ENCODE measurements at regions not wholly inside any gene's neighbourhood (a gene's known extent, or its start where the extent isn't known, plus 50 kb on each side); places are given as distances from the start of the nearest gene placed in this dataset.
"Not testable (repeated sequence)": the region's sequence is repeated elsewhere in the genome, so short reads cannot be mapped to it uniquely, and the experiment has no call there.

DNA sequence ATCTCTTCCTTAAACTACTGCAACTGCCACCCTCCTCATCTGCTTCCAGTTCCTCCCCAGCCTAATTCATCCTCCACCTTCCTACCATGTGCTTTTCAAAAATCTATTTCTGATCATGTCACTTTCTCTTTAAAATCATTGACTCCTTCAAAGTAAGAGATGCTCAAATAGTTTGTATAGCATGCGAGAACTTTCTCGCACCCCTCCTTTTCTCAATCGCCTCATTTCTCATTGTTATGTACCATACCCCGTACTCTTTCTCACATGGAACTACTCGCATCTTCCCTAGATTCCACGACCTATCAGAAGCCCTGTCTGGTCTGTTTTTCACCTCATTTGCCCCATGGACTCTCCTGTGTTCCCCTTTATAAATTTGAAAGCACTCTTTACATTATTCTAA, 238.2 kb downstream of the NRIP1 start:
- DNase-seq (ENCODE audit: low read depth in 2 of 2): no peak

DNA sequence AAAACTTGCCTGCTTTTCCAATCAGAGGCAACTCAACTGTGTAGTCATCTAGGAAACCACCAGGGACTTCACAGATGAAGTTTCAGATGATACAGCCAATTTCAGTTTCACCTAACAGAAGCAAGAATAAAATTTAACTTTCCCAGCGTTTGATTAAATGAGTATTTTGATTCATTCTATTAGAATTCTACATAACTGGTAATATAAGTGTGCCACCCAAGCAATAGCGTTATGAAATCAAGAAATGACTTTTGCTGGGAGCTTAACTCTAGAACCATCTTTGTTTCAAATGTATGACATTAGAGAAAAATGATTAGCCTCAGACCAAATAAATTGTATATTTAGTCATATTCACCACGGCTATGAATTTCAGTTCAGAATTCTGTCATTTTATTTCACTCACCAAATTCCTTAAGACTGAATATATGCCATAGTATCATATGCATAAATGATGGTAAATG, 239.3 kb downstream of the NRIP1 start:
- no peak for DNase-seq (ENCODE audit: low read depth in 2 of 2)

DNA sequence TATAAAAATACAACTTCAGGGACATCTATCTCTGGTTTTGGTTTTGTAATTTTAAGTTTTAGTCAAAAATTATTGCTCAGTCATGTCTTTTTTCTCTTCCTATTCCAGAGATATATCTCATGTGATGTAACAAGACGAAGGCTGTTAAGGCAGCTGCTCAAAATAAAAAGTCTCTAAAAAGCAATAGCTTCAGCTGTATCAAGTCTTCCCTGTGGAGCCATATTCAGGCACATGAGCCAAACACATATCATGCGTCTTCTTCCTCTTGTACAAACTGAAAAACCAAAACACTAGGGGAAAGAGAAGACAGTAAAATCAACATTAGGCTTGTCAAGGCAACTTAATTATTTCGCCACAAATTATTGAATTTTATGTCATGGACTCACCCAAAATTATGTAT, 240.7 kb downstream of the NRIP1 start:
- DNase-seq (ENCODE audit: low read depth in 2 of 2): no peak

DNA sequence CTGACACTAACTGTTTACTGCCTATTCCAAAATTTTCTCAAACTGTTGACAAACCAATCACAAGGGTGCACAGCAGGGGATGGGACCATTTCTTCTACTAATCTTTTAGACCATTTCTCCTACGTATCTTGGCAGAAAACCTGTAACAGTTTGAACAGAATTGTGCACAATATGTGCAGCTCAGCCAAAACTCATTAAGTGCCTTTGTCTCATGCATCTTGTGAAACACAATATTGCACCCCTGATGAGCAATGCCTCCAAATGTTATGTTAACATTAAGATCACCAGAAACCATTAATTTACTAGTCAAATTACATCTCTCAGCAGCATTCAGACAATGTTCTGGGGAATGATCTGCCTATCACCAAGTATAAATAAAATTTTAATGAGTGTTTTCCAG, 247.5 kb downstream of the NRIP1 start:
- DNase-seq (ENCODE audit: low read depth in 2 of 2): no peak

DNA sequence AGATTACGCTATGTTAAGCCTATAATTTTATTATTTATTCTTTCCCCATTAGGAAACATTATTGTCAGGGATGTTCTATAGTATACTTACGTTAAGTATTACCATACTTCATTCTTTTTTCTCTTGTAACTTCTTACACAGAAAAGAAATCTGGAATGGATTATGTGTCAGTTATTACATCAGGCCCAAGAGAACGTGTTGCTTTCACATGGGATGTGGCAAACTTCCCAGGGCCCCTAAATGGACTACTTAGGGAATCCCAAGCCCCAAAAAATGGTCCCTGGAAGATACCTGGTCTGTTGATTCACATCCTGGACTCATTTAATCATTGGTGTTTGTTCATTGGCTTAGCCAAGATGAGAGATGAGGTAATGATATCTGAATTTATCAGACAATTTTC, 249.8 kb downstream of the NRIP1 start:
- DNase-seq (ENCODE audit: low read depth in 2 of 2): no peak

DNA sequence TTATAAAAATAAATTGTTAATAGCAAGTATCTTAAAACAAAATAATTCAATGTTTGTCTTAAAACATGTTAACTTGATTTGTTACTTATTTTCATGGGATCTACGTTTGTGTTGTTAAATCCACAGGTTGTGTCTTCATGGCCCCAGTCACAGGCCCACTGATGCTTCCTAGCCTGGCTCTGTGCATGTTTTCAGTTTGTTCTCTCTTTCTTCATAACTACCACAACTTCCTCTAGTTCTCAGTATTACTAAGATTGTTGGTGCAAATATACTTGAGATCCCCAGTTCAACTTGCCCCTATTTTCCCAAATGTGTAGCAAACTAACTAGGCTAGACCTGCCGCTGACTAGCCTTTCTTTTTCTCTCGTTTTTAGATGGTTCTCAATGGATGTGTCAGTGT, 250.5 kb downstream of the NRIP1 start:
- DNase-seq (ENCODE audit: low read depth in 2 of 2): no peak

DNA sequence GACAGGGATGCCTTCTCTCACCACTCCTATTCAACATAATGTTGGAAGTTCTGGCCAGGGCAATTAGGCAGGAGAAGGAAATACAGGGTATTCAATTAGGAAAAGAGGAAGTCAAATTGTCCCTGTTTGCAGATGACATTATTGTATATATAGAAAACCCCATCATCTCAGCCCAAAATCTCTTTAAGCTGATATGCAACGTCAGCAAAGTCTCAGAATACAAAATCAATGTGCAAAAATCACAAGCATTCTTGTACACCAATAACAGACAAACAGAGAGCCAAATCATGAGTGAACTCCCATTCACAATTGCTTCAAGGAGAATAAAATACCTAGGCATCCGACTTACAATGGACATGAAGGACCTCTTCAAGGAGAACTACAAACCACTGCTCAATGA, 258.1 kb upstream of the SAMSN1 start:
- DNase-seq (ENCODE audit: low read depth in 2 of 2): not testable (repeated sequence)

DNA sequence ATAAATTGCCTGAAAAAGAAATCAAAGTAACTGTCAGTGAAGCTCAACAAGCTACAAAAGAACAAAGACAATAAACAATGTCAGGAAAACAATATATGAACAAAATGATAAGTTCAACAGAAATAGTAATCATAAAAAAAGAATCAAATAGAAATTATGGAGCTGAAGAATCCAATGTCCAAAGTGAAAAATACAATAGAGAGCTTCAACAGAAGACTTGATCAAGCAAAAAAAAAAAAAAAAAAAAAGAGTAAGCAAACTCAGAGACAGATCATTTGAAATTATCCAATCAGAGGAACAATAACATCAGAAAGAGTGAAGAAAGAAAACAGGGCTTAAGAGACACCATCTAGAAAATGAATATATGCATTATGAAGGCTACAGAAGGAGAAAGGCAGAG, 251.4 kb upstream of the SAMSN1 start:
- no peak for DNase-seq (ENCODE audit: low read depth in 2 of 2)

DNA sequence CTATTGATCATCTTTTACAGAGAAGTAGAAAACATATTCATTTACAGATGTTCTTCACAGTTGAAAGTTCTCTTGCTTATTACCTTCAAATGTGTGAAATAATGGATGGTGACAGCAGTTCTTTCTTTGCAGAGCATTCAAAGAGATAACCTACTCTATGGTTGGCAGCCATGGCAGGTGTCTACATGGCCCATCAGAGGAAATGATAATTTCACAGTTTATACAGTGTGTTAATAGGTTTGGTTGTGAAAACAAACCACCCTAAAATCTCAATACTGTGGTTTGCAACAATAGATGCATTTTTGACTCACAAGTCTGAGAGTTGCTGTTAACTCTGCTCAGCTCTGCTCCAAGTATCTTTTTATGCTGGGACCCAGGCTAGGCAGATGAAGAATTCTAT, 241.2 kb upstream of the SAMSN1 start:
- no peak for DNase-seq (ENCODE audit: low read depth in 2 of 2)

DNA sequence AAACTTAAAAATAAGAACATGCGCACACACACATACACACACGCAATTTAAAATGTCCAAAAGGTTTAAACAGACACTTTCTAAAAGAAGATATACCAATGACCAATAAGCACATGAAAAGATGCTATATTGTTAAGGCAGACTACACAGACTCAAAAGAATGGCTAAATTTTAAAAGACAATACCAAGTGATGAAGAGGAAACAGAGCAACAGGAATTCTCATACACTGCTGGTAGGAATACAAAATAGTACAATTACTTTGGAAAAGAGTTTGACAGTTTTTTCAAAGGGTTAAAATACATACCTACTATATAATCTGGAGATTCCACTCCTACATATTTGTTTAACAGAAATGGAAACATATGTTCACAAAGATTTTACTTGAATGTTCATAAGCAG, 239.6 kb upstream of the SAMSN1 start:
- no peak for DNase-seq (ENCODE audit: low read depth in 2 of 2)

DNA sequence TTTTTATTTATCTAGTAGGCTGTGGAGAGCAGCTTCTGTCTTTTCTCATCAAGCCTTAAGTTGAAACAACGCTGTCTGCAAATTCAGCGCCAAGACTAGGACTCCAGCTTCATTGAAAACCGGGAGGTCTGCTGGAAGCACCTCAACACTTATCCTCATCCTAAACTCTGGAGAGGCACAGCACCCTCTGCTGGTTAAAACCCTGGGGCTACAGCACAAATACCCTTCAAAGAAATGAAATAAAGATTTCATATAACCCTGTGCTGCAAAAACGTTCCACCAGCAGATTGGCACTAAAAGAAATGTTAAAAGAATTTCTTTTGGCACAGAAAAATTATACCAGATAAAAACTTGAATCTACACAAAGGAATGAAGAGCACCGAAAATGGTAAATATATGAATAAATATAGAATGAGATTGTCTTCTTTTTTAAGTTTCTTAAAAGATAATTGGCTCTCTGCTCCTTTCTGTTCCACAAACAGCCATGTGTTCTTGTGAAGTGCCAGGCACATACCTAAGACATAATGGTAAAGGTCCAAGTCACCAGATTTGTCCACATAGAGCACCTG, 227.7 kb upstream of the SAMSN1 start:
- DNase-seq (ENCODE audit: low read depth in 2 of 2): peak; percentile 44 to 49

DNA sequence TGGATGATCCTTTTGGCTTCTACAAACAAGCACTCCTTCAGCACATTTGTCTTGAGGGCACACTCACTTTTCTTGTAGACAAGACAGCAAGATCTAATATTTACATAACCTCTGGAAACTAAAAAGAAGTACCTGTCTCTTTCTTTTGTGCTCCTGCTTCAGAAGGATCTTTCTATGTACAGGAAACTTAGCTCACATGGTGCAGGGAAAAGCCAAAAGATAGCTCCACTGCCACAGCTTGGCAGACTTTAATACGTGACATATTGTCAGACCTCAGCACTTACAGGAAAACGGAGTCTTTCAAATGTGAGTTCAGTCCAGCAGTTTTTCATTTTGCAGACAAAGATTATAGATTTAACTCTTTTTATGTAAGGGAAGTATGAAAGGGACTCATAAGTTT, 225.5 kb upstream of the SAMSN1 start:
- no peak for DNase-seq (ENCODE audit: low read depth in 2 of 2)

DNA sequence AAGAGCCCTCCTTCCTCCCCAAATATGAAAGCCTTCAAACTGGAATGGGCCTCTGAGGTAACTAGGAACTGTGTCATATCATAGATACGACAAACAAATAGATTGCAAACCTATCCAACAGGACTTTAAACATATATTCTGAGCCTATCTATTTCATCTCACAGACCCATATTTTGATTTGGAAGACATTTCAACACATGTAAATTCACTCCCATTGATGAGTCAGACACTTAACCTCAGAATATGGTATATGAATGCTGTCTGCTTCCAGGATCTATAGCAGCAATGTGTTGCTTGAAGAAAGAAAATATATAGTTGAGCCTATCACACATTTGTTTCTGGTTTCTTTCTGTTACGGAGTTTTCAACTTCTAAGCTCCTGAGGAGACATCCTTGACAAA, 221.9 kb upstream of the SAMSN1 start:
- no peak for DNase-seq (ENCODE audit: low read depth in 2 of 2)

DNA sequence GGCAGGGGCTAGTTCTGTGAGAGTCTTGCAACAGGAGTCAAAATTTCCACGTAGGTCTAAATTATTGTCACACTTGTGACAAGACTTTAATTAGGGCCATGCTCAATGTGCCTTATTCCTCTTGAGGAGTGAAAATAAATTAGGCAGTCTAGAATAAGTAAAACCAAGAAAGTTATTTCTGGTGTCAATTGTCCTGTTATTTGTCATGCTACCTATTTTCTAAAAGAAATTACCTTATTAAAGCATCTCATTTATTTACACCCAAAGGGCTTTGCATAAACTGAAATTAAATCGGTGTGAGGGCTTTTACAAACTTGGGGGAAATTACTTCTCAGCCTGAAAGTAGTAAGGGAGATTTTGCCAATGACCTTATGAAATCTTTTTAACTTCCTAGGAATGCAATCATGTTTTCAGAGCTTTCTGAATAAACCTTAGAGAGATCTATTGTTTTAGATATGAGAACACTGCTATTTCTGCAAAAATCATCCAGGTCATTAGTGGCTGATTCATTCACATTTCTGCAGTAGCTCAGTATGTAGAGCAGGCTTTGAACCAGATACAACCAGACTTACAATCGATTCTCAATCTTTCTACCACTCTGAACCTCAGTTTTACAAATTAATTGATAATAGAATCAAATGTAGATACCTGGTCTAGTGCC, 221.2 kb upstream of the SAMSN1 start:
- DNase-seq (ENCODE audit: low read depth in 2 of 2): no peak

DNA sequence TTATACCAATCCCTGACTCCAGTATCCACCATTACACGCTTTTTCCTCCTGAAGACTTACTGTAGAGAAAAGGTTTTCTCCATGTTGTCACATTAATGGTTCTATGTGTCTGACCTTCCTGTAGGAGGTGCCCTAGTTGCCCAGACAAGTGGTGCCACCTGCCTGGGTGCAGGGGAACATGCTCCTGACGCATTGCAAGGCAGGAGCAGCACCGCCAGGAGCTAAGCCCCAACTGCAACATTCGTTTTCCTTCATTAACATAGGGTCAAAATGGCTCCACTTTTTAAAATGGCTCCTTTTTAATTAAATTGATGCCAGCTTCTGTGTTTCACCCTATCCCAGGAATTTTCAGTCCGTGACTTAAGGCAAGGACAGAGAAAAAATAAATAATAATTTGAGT, 220.1 kb upstream of the SAMSN1 start:
- DNase-seq (ENCODE audit: low read depth in 2 of 2): no peak

DNA sequence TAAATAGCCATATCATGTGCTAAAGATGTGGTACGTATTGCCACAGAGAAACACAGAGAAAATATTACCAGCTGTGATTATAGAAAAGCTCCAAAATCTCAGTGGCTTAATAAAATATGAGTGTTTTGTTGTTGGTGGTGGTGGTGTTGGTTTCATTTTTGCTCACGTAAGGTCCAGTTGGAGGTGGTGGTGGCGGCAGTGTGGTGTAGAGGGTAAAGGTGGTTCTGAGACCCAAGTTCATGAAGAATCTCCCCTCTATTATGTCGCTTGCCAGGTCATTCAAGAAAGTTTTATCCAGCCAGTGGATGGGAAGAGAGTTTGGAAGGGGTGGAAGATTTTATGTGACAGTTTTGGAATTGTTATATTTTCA, 217.6 kb upstream of the SAMSN1 start:
- DNase-seq (ENCODE audit: low read depth in 2 of 2): no peak

DNA sequence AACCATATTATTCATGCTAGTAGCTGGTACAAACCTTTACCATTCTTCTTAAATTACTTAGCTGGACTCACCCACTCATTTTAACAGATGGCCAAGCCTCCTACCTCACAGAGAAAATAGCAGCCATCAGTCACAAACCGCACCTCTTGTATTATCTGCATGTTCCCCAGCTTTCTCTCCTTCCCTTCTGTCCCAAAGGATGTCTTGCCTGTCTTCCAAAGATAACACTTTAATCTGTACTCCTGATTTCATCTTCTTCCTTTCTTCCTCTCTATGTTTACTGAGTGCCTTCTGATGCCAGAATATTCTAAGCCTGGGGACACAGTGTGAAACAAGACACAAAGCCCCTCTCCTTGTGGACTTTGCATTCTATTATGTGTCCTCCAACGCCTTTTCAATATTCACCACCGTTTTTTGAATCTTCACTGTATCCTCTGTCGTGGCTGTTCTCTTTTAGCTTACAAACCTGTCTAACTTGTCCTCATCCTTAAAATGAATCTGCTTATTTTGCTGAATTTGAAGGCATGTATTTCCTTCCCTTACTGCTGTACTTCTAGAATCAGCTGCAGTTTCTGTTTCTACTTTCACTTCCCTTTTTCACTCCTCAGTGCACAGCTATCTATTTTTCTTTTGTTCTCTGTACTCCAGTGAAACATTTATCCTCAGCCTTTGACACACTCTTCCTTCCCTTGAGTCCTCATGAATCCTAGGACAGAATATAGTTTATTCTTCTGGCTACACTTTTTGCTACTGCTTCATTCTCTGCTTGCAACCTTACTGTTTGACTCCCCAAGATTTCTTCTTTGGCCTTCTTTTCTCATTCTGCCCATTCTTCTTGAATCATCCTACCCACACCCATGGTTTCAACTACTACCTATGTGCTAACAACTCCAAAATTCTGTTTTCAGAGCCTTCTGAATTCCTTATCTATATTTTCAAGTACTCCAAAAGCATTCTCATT, 216.9 kb upstream of the SAMSN1 start:
- no peak for DNase-seq (ENCODE audit: low read depth in 2 of 2)

DNA sequence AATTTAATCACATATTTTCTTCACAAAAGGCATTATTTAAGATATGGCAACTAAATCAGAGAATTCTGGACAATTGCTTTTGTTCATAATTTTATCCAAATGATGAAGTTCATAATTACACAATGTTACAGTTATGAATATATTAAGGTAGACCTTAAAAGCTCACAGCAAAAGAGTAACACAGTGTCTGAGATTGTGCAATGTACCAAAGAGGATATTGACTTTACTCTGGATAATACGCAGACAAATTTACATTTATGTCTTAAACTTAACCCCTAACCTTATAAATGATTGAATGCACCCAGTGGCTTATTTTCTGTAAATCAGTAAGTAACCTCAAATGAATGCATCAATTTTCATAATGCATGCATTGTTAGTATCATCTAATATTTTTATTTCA, 216.2 kb upstream of the SAMSN1 start:
- no peak for DNase-seq (ENCODE audit: low read depth in 2 of 2)

DNA sequence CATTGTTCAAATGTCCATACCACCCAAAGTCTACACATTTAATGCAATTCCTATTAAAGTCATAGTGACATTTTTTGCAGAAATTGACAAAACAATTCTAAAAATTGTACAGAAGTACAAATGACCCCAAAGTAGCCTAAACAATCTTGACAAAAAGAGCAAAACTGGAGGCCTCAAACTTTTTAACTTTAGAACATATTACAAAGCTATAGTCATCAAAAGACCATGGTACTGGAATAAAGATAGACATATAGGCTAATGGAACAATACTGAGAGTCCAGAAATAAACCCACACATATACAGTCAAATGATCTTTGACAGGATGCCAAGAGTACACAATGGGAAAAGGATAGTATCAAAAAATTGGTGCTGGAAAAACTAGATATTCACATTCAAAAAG, 213.2 kb upstream of the SAMSN1 start:
- DNase-seq (ENCODE audit: low read depth in 2 of 2): no peak

DNA sequence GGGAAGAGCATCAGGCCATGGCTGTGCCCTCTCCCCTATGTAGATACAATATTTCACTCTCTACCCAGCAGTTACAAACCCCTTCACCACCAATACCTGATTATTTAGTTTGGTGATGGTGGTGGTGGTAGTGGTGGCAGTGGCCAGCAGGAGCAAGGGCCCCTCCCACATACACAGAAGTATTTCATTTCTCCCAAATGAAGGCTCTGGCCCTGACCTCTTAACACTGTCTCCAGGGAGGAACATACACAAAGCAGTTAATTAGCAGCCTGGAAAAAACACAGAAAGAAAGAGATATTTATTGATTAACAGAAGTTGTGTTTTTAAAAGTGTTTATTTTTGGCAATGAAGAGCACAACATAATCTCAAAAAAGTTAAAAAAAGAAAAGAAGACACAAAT, 212.7 kb upstream of the SAMSN1 start:
- DNase-seq (ENCODE audit: low read depth in 2 of 2): no peak

DNA sequence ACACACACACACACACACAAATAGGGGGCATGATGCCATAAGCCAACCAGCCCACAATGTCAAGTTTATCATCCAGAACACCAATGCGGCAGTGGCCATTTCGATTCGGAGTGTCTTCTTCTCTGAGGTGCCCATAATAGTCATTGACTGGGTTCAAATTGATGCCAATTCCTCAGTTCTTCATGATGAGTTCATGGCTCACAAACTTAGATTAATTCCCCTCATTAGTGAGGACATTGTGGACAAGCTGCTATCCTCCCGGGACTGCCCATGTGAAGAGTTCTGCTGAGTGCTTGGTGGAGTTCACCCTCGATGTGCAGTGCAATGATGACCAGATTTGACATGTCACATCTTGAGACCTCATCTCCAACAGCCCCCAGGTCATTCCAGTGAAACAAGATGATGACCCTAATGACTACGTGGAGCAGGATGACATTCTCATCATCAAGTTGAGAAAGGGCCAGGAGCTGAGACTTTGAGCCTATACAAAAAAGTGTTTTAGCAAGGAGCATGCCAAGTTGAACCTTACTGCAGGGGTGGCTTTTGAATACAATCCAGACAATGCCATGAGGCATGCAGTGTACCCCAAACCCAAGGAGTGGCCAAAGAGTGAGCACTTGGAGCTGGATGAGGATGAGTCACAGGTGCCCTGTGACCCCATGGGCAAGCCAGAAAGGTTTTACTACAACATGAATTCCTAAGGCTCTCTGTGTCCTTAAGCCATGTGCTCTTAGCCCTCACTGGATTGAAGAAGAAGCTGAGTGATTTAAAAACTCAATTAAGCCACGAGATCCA, 211.6 kb upstream of the SAMSN1 start:
- no peak for DNase-seq (ENCODE audit: low read depth in 2 of 2)

DNA sequence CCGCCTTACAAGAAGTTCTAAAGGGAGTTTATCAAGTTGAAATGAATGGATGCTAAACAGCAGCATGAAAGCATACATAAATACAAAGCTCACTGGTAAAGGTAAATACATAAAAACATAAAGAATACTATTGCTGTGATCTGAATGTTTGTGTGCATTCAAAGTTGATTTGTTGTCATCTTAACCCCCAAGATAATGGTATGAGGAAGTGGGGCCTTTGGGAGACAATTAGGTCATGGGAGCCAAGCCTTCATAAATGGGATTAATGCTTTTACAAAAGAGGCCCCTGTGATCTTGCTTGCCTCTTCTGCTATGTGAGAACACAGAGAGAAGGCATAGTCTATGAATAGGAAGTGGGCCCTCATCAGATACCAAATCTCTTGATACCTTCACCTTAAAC, 209.0 kb upstream of the SAMSN1 start:
- DNase-seq (ENCODE audit: low read depth in 2 of 2): no peak
